ENCODE measurements at regions not wholly inside any gene's neighbourhood (a gene's known extent, or its start where the extent isn't known, plus 50 kb on each side); places are given as distances from the start of the nearest gene placed in this dataset.
A peak's percentile ranks its signal among the peaks of the same experiment; 100 is the strongest.
"Not testable (repeated sequence)": the region's sequence is repeated elsewhere in the genome, so short reads cannot be mapped to it uniquely, and the experiment has no call there.

DNA sequence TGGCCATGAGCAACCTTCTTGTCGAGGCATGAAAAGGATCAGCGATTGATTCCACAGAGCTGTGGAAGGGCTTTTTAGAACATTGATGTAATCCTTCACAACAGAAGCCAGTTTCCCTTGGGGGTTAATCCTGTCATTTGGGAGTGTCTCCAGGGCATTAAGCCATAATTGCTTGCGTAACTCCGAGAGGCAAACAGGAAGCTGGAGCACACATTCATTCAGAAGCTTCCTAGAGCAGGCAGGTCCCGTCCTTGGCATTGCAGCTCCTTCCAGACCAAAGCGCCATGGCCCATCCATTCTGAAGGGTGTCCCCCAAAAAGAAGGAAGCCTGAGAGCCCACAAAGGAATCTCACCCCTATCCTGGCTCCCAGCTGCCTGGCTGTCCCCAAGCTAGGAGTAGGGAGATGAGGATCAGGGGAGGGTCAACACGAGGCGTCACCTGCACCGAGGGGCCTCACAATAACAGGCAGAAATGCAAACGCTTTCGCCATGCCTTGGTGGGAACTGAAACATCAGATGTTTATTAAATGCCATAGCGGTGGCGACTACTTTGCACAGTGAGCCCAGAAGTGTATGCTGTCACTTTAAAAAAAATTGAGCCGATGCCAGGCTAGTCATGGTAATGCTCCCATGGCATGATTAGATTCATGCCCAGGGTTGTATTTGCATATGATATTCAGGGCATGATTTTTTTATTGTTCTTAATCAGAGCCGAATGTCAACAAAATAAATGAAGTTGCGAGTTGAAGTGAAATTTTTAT, 339.4 kb downstream of the BCL11A start:
- ChIA-PET CTCF (no interaction called here), POLR2A (ENCODE audit: unreplicated experiment) (no interaction called here)
- TF ChIP-seq, protein P1, sequence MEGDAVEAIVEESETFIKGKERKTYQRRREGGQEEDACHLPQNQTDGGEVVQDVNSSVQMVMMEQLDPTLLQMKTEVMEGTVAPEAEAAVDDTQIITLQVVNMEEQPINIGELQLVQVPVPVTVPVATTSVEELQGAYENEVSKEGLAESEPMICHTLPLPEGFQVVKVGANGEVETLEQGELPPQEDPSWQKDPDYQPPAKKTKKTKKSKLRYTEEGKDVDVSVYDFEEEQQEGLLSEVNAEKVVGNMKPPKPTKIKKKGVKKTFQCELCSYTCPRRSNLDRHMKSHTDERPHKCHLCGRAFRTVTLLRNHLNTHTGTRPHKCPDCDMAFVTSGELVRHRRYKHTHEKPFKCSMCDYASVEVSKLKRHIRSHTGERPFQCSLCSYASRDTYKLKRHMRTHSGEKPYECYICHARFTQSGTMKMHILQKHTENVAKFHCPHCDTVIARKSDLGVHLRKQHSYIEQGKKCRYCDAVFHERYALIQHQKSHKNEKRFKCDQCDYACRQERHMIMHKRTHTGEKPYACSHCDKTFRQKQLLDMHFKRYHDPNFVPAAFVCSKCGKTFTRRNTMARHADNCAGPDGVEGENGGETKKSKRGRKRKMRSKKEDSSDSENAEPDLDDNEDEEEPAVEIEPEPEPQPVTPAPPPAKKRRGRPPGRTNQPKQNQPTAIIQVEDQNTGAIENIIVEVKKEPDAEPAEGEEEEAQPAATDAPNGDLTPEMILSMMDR (conservative IDR thresholded peaks at IDR 0.05) = no peak
- no peak overlapping the region for H2AFZ ChIP-seq
- no peak overlapping the region for H3K4me3 ChIP-seq
- no peaks in the 10 kb centered on the region for H3K4me1 ChIP-seq (replicated peaks; ENCODE audit: insufficient read depth)
- intact Hi-C loops (cut with micrococcal nuclease; ENCODE audit: unreplicated experiment) = no loop called here
- BruUV-seq (replicated peaks) = no TSS peak
- no peaks in the 10 kb centered on the region for H3K79me2 ChIP-seq (ENCODE audit: low read depth)
- H4K20me1 ChIP-seq (ENCODE audit: insufficient read depth) = no peaks in the 10 kb centered on the region
- no peak overlapping the region for H3K27ac ChIP-seq
- H3K9me3 ChIP-seq (ENCODE audit: insufficient read depth, low read depth) = no peaks in the 10 kb centered on the region
- no peaks in the 10 kb centered on the region for H3K9me2 ChIP-seq (ENCODE audit: insufficient read depth)
- no peak overlapping the region for H3K4me2 ChIP-seq
- no peak for DNase-seq
- no peaks in the 10 kb centered on the region for H3F3A ChIP-seq (ENCODE audit: insufficient read depth, low read depth)
- H3K36me3 ChIP-seq (ENCODE audit: low read depth) = no peaks in the 10 kb centered on the region
- peaks cover 22% of the 10 kb centered on the region for H3K27me3 ChIP-seq (ENCODE audit: insufficient read depth, low read depth)

DNA sequence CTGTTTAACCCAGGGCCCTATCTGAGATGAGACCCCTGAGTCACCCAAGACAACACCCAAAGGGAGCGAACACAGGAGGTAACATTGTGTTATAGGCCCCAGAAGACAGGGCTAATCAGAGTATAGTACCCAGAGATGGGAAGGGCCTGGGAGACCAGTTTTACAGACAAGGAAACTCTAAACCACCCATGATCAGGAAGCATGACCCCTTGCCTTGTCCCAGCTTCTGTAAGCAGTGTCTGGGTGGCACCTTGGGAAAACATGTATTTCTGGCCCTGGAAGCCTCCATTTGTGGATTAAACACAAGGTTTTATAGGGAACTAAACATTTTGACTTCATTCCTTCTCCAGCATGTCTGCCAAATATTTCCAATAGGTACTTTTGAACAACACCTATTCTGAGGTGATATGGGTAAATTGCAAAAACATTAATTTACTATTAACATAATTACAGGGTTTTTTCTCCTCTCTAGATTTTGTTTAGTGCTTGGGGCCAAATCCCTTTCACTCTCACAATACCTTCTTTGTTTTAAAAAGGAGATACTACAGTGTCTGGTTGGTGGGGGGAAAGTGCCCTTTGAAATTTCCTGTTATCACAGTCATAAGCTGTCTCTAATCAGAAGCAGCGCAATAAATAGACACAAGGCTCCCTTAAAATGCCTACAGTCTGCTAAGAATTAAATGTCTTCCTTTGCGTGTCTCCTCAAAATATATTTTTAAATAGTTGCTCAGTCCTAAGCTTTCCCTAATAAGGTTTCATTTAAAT, 341.1 kb downstream of the BCL11A start:
- intact Hi-C loops (cut with micrococcal nuclease; ENCODE audit: unreplicated experiment) = no loop called here
- no peak overlapping the region for H3K4me2 ChIP-seq
- H3K9me2 ChIP-seq (ENCODE audit: insufficient read depth) = no peaks in the 10 kb centered on the region
- CTCF ChIA-PET = no interaction called here
- no peaks in the 10 kb centered on the region for H4K20me1 ChIP-seq (ENCODE audit: insufficient read depth)
- peaks cover 22% of the 10 kb centered on the region for H3K27me3 ChIP-seq (ENCODE audit: insufficient read depth, low read depth)
- no peaks in the 10 kb centered on the region for H3K9me3 ChIP-seq (ENCODE audit: insufficient read depth, low read depth)
- no peaks in the 10 kb centered on the region for H3K36me3 ChIP-seq (ENCODE audit: low read depth)
- H2AFZ ChIP-seq = no peak overlapping the region
- H3K27ac ChIP-seq = no peak overlapping the region
- POLR2A ChIA-PET (ENCODE audit: unreplicated experiment) = no interaction called here
- no peak for DNase-seq
- no peaks in the 10 kb centered on the region for H3F3A ChIP-seq (ENCODE audit: insufficient read depth, low read depth)
- H3K4me1 ChIP-seq (replicated peaks; ENCODE audit: insufficient read depth) = no peaks in the 10 kb centered on the region
- no peaks in the 10 kb centered on the region for H3K79me2 ChIP-seq (ENCODE audit: low read depth)
- TF ChIP-seq, protein P1 (conservative IDR thresholded peaks at IDR 0.05) = no peak
- TF ChIP-seq EZH2 (IDR thresholded peaks at IDR 0.05; ENCODE audit: low read depth) = no peak
- no TSS peak for BruUV-seq (replicated peaks)
- H3K4me3 ChIP-seq = no peak overlapping the region

DNA sequence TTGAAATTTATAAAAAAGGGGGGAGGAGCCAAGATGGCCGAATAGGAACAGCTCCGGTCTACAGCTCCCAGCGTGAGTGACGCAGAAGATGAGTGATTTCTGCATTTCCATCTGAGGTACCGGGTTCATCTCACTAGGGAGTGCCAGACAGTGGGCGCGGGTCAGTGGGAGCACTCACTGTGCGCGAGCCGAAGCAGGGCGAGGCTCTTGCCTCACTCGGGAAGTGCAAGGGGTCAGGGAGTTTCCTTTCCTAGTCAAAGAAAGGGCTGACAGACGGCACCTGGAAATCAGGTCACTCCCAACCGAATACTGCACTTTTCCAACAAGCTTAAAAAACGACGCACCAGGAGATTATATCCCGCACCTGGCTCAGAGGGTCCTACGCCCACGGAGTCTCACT, 364.4 kb downstream of the BCL11A start:
- H2AFZ ChIP-seq = peak overlapping the region; percentile 48; the same call in 1 of the 2 replicates
- CTCF ChIA-PET; H3K9me2 ChIP-seq (ENCODE audit: insufficient read depth): not testable (repeated sequence)

More for the DNA sequence above, 364.4 kb downstream of the BCL11A start:
- H3K4me3 ChIP-seq; POLR2A ChIA-PET (ENCODE audit: unreplicated experiment); H3K4me1 ChIP-seq (replicated peaks; ENCODE audit: insufficient read depth); H3K27ac ChIP-seq; H3F3A ChIP-seq (ENCODE audit: insufficient read depth, low read depth); DNase-seq; H4K20me1 ChIP-seq (ENCODE audit: insufficient read depth); H3K27me3 ChIP-seq (ENCODE audit: insufficient read depth, low read depth); H3K9me3 ChIP-seq (ENCODE audit: insufficient read depth, low read depth); H3K36me3 ChIP-seq (ENCODE audit: low read depth); intact Hi-C loops (cut with micrococcal nuclease; ENCODE audit: unreplicated experiment); BruUV-seq (replicated peaks); H3K79me2 ChIP-seq (ENCODE audit: low read depth): not testable (repeated sequence)
- H3K4me2 ChIP-seq = peak overlapping the region; percentile 44

Measured in PC-9 (cell line).